Sigmoid colon (tissue), 6 donors: ENCODE measurements at regions not wholly inside any gene's neighbourhood (a gene's known extent, or its start where the extent isn't known, plus 50 kb on each side); places are given as distances from the start of the nearest gene placed in this dataset.
A peak's percentile ranks its signal among the peaks of the same experiment; 100 is the strongest.

ENCODE experiments used
- DNase-seq: peaks from one replicate; pipeline ENCODE4 v3.0.0-alpha.2; 2019
- H3K27ac ChIP-seq, 4 donors: fragments of 200-600 bp; sonication (generic); one replicate each; pipeline ENCODE4 v1.5.1; 2016 to 2019; ENCODE audit warnings: mild to moderate bottlenecking in 1 of 4
- H3K27me3 ChIP-seq, 3 donors: fragments of 200-600 bp; sonication (generic); one replicate each; pipeline ENCODE4 v1.5.1; 2019; ENCODE audit warnings: mild to moderate bottlenecking in 1 of 3
- H3K36me3 ChIP-seq, 4 donors: fragments of 200-600 bp; sonication (generic); one replicate each; pipeline ENCODE4 v1.5.1; 2016 to 2019
- H3K4me1 ChIP-seq, 4 donors: fragments of 200-600 bp; sonication (generic); one replicate each; pipeline ENCODE4 v1.5.1; 2017 to 2019
- H3K4me3 ChIP-seq, 4 donors: fragments of 200-600 bp; sonication (generic); one replicate each; pipeline ENCODE4 v1.5.1; 2017 to 2019; ENCODE audit warnings: mild to moderate bottlenecking in 2 of 4, moderate library complexity in 1 of 4
- H3K9me3 ChIP-seq, 4 donors: fragments of 200-600 bp in 3 of 4; sonication (generic) in 3 of 4; one replicate each; pipeline versions ENCODE4 v1.5.1 to v1.6.1; 2013 to 2019
- EP300 ChIP-seq, 4 donors: sonication (generic); formaldehyde crosslinking; IDR thresholded peaks; one replicate each; pipeline ENCODE4 v1.6.1; 2017; ENCODE audit warnings: antibody characterized with exemption in 4 of 4
- POLR2A ChIP-seq, 2 donors: fragments of 450-650 bp; IDR thresholded peaks; one replicate each; pipeline ENCODE4 v1.6.1; 2016; ENCODE audit warnings: antibody characterized with exemption in 2 of 2, mild to moderate bottlenecking in 2 of 2, moderate library complexity in 2 of 2
- POLR2AphosphoS5 ChIP-seq, 4 donors: sonication (generic); formaldehyde crosslinking; IDR thresholded peaks; one replicate each; pipeline ENCODE4 v1.6.1; 2017; ENCODE audit warnings: antibody characterized with exemption in 4 of 4
- WGBS, 2 donors: extraction: QIAGEN DNeasy Blood & Tissue Kit; methylation state at CpG; one replicate each; pipeline ENCODE4 v1.1.7; 2013; 5-methylcytosine and 5-hydroxymethylcytosine counted together
- intact Hi-C: fragments of 100-400 bp; cut with DNase I; formaldehyde crosslinking; loops from one replicate; pipeline ENCODE4 v1.15.1; 2023
- TF ChIP-seq, protein P1 (sequence below), 4 experiments: fragments of 450-650 bp in 3 of 4; fragments of 200-600 bp in 1 of 4; IDR thresholded peaks; one replicate each; pipeline ENCODE4 v1.5.1; 2016 to 2019; ENCODE audit warnings: antibody characterized with exemption in 4 of 4, mild to moderate bottlenecking in 3 of 4, moderate library complexity in 2 of 4
- donor health status: healthy with polysubstance abuse.
- donor health status: healthy.

DNA sequence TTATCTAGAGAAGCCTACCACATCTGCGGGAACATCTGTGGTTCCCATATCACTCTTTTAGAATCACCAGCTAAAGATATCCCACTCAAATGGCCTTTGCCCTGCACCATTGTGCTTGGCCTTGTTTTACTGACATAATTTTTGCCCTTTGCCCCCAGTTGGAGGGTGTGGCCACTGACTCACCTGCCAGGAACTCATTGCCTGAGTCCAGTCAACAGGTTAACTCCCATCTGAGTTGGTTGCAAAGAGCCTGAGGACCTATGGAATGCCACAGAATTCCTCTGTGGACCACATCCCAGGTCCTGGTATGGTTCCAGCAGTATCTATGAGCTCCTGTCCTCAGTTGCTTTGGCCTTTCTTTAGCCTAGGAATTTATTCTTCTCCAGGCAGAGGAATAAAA is 55.7 kb upstream of the PTGR2 start:
- WGBS, 2 donors = 25 to 80% methylated on average over 1 of the region's 1 CpG

DNA sequence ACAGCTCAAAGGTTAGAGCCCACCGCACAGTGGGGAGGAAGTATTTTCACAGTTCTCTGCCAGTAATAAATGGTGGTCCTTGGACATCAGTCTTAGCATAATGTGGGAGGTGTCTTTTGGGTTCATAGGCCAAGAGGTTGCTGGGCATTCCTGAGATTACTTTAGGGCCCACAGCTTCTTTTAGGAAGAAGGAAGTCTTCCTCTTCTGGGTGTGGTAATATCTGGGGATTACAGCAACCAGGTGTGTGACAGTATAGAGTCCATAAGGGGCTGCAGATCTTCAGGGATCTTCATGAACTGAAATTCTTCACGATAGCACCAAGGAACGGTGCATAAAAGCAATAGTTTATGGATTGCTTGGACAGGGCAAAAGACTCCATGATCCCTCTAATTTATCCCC is 56.2 kb upstream of the PTGR2 start:
- Histone ChIP-seq H3K4me3 (no peak overlapping the region), H3K4me1 (peaks cover 0 to 46% (median 27%) of the 10 kb centered on the region in 4 donors), H3K36me3 (no peaks in the 10 kb centered on the region), H3K9me3 (no peaks in the 10 kb centered on the region), H3K27me3 (no peaks in the 10 kb centered on the region), H3K27ac (peak overlapping the region; percentile 65 to 99 (median 86))
- DNase-seq = no peak
- WGBS, 2 donors = 63 to 90% methylated on average over 3 of the region's 3 CpGs
- no peak for TF ChIP-seq POLR2AphosphoS5 (IDR thresholded peaks at IDR 0.05)
- no peak for TF ChIP-seq POLR2A (IDR thresholded peaks at IDR 0.05)
- TF ChIP-seq, protein P1, sequence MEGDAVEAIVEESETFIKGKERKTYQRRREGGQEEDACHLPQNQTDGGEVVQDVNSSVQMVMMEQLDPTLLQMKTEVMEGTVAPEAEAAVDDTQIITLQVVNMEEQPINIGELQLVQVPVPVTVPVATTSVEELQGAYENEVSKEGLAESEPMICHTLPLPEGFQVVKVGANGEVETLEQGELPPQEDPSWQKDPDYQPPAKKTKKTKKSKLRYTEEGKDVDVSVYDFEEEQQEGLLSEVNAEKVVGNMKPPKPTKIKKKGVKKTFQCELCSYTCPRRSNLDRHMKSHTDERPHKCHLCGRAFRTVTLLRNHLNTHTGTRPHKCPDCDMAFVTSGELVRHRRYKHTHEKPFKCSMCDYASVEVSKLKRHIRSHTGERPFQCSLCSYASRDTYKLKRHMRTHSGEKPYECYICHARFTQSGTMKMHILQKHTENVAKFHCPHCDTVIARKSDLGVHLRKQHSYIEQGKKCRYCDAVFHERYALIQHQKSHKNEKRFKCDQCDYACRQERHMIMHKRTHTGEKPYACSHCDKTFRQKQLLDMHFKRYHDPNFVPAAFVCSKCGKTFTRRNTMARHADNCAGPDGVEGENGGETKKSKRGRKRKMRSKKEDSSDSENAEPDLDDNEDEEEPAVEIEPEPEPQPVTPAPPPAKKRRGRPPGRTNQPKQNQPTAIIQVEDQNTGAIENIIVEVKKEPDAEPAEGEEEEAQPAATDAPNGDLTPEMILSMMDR (IDR thresholded peaks at IDR 0.05) = no peak
- intact Hi-C loops = loop anchor here (2.0 kb wide), 1 partner anchor 71 kb away; no protein-coding TSS in a partner anchor

More for the DNA sequence above, 55.7 kb upstream of the PTGR2 start:
- Histone ChIP-seq H3K27ac (peak overlapping the region in 2 of 4 donors; percentile 65 to 98), H3K9me3 (no peaks in the 10 kb centered on the region), H3K36me3 (no peaks in the 10 kb centered on the region), H3K4me1 (peaks cover 0 to 41% (median 22%) of the 10 kb centered on the region in 4 donors), H3K4me3 (no peak overlapping the region), H3K27me3 (no peaks in the 10 kb centered on the region)
- peak; percentile 43 for DNase-seq
- intact Hi-C loops = loop anchor here (2.0 kb wide), 2 partner anchors 29 to 71 kb away; no protein-coding TSS in a partner anchor
- TF ChIP-seq POLR2A (IDR thresholded peaks at IDR 0.05) (no peak), POLR2AphosphoS5 (IDR thresholded peaks at IDR 0.05) (no peak), EP300 (IDR thresholded peaks at IDR 0.05) (no peak)
- TF ChIP-seq, protein P1 (IDR thresholded peaks at IDR 0.05) = no peak

DNA sequence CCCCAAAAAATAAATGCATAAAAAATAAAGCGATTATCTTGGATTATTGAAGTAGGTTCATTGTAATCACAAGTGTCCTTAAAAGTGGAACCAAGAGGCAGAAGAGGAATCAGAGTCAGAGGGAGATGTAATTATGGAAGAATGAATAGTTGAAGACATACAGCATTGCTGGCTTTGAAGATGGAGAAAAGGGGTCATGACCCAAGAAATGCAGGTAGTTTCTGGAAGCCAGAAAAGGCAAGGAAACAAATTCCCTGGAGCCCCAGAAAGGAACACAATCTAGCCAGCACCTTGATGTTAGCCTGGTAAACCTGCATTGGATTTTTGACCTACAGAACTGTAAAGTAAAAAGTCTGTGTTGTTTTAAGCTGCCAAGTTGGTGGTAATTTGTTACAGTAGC is 57.5 kb upstream of the PTGR2 start:
- H3K9me3 ChIP-seq = no peaks in the 10 kb centered on the region
- no peak for TF ChIP-seq EP300 (IDR thresholded peaks at IDR 0.05)
- TF ChIP-seq POLR2A (IDR thresholded peaks at IDR 0.05) = no peak
- TF ChIP-seq, protein P1 (IDR thresholded peaks at IDR 0.05) = no peak
- no peak for TF ChIP-seq POLR2AphosphoS5 (IDR thresholded peaks at IDR 0.05)
- H3K4me1 ChIP-seq = peaks cover 0 to 59% (median 39%) of the 10 kb centered on the region in 4 donors
- intact Hi-C loops = loop anchor here (2.0 kb wide), 1 partner anchor 69 kb away; no protein-coding TSS in a partner anchor
- no peak for DNase-seq
- no peaks in the 10 kb centered on the region for H3K36me3 ChIP-seq
- H3K4me3 ChIP-seq = no peak overlapping the region
- 86 to 93% methylated on average over 1 of the region's 1 CpG for WGBS, 2 donors
- H3K27ac ChIP-seq = peak overlapping the region; percentile 65 to 99 (median 86)
- no peaks in the 10 kb centered on the region for H3K27me3 ChIP-seq

DNA sequence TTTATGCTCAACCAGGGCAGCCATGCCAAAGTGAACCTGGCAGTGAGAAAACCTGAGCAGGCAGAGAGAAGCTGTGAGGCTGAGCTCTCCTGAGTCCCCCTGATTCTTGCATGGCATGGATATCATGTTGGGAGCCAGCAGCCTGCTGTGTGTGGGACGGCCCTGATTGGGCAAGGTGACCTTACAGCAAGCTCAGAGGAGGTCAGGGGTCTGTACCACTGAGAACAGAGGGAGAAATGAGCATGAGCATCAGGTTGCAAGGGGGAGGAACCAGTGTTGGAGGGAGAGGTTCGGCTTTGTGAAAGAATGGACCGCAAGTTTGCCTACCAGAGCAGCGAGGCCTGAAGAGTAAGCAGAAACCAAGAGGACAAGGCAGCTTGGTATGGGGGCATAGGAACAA is 59.1 kb upstream of the PTGR2 start:
- no peak for DNase-seq
- H3K4me3 ChIP-seq = no peak overlapping the region
- 97% methylated on average over 4 of the region's 4 CpGs for WGBS, 2 donors
- TF ChIP-seq EP300 (IDR thresholded peaks at IDR 0.05) = no peak
- TF ChIP-seq POLR2AphosphoS5 (IDR thresholded peaks at IDR 0.05) = no peak
- TF ChIP-seq POLR2A (IDR thresholded peaks at IDR 0.05) = no peak
- TF ChIP-seq, protein P1 (IDR thresholded peaks at IDR 0.05) = no peak
- no peaks in the 10 kb centered on the region for H3K27me3 ChIP-seq
- H3K9me3 ChIP-seq = no peaks in the 10 kb centered on the region
- intact Hi-C loops = no loop called here
- H3K36me3 ChIP-seq = no peaks in the 10 kb centered on the region
- peaks cover 0 to 66% (median 54%) of the 10 kb centered on the region in 4 donors for H3K4me1 ChIP-seq
- peak overlapping the region; percentile 2 to 99 (median 54) for H3K27ac ChIP-seq
